Heart left ventricle (tissue), 16 donors: ENCODE measurements at regions not wholly inside any gene's neighbourhood (a gene's known extent, or its start where the extent isn't known, plus 50 kb on each side); places are given as distances from the start of the nearest gene placed in this dataset.

ENCODE experiments used
- ATAC-seq, 4 donors: fragments of 200-7000 bp; cut with Tn5 transposase; one replicate each; pipeline ENCODE4 v1.9.1; 2020 to 2022; ENCODE audit warnings: moderate library complexity in 4 of 4, mild to moderate bottlenecking in 3 of 4, moderate number of reproducible peaks in 1 of 4
- DNase-seq, 5 donors: peaks; one replicate each; pipeline ENCODE4 v3.0.0-alpha.2; 2020
- H3K27ac ChIP-seq, 12 donors: fragments of 200-600 bp; sonication (generic) in 4 of 12; one replicate each; pipeline versions ENCODE4 v1.5.0 to v1.8.0; 2016 to 2022; ENCODE audit warnings: mild to moderate bottlenecking in 2 of 12
- H3K27me3 ChIP-seq, 9 donors: fragments of 200-600 bp; sonication (generic) in 2 of 9; one replicate each; pipeline versions ENCODE4 v1.5.1 to v1.8.0; 2016 to 2022; ENCODE audit warnings: mild to moderate bottlenecking in 3 of 9
- H3K36me3 ChIP-seq, 9 donors: fragments of 200-600 bp; sonication (generic) in 2 of 9; one replicate each; pipeline versions ENCODE4 v1.5.0 to v1.8.0; 2018 to 2022; ENCODE audit warnings: mild to moderate bottlenecking in 2 of 9
- H3K4me1 ChIP-seq, 12 donors: fragments of 200-600 bp; sonication (generic) in 4 of 12; one replicate each; pipeline versions ENCODE4 v1.5.0 to v1.8.0; 2016 to 2022; ENCODE audit warnings: mild to moderate bottlenecking in 3 of 12
- H3K4me3 ChIP-seq, 12 donors: fragments of 200-600 bp; sonication (generic) in 4 of 12; one replicate each; pipeline versions ENCODE4 v1.5.0 to v1.8.0; 2017 to 2022; ENCODE audit warnings: mild to moderate bottlenecking in 9 of 12, moderate library complexity in 4 of 12
- H3K9me3 ChIP-seq, 12 donors: fragments of 200-600 bp; sonication (generic) in 4 of 12; one replicate each; pipeline versions ENCODE4 v1.5.0 to v1.8.0; 2016 to 2022; ENCODE audit warnings: mild to moderate bottlenecking in 1 of 12
- POLR2A ChIP-seq, 2 donors: fragments of 450-650 bp; IDR thresholded peaks; one replicate each; pipeline ENCODE4 v1.6.1; 2017; ENCODE audit warnings: antibody characterized with exemption in 2 of 2, mild to moderate bottlenecking in 2 of 2, moderate library complexity in 2 of 2
- WGBS, 4 donors: extraction: QIAGEN DNeasy Blood & Tissue Kit in 2 of 4; methylation state at CpG; one replicate each; pipeline versions ENCODE4 v1.1.5 to v1.1.7; 2013 to 2018; 5-methylcytosine and 5-hydroxymethylcytosine counted together
- intact Hi-C, 10 donors: fragments of 100-400 bp; cut with DNase I; formaldehyde crosslinking; loops; one replicate each; pipeline versions ENCODE4 v1.11.1 to v1.14.2; 2022
- TF ChIP-seq, protein P1 (sequence below), 12 donors: fragments of 200-600 bp; sonication (generic) in 4 of 12; IDR thresholded peaks; one replicate each; pipeline versions ENCODE4 v1.5.0 to v1.8.0; 2018 to 2022; ENCODE audit warnings: antibody characterized with exemption in 12 of 12, mild to moderate bottlenecking in 5 of 12
- donor health status: ischemic (EF 13 %, LVEDD 7.1; RV severe dilation, severe dysfunction).
- donor health status: healthy with polysubstance abuse.
- donor health status: DM: no; HTN: yes; CAD: no.
- donor health status: DM: no; HTN: no; CAD: no.
- donor health status: ischemic (EF 25% LVEDD 6.9; RV normal size, moderate dysfunction).
- donor health status: ischemic (EF 25% LVEDD 5.7; RV mildly dilated, moderate dysfunction).
- donor health status: healthy.
- donor health status: DM: yes; HTN: yes; CAD: no.
- donor health status: ischemic (EF 35%, LVEDD 5.7; RV mildly dilated, moderate dysfunction).
- donor health status: nonischemic (EF 11% LVEDD 7.7; RV severe dilation, severe dysfunction).
- donor health status: DM: yes; HTN: yes; CAD: no.
- donor health status: PGD.
- donor health status: ischemic (EF 29% LVEDD 5.4; RV normal size, mild dysfunction).
- donor health status: nonischemic (EF 23%, LVEDD 6.1; RV moderate dilation, normal function).

- Histone ChIP-seq H3K36me3 (no peaks in the 10 kb centered on the region), H3K4me3 (no peak overlapping the region), H3K27ac (no peak overlapping the region), H3K4me1 (no peaks in the 10 kb centered on the region), H3K9me3 (peaks cover 0 to 2% (median 0%) of the 10 kb centered on the region in 12 donors), H3K27me3 (no peaks in the 10 kb centered on the region)
- TF ChIP-seq, protein P1, sequence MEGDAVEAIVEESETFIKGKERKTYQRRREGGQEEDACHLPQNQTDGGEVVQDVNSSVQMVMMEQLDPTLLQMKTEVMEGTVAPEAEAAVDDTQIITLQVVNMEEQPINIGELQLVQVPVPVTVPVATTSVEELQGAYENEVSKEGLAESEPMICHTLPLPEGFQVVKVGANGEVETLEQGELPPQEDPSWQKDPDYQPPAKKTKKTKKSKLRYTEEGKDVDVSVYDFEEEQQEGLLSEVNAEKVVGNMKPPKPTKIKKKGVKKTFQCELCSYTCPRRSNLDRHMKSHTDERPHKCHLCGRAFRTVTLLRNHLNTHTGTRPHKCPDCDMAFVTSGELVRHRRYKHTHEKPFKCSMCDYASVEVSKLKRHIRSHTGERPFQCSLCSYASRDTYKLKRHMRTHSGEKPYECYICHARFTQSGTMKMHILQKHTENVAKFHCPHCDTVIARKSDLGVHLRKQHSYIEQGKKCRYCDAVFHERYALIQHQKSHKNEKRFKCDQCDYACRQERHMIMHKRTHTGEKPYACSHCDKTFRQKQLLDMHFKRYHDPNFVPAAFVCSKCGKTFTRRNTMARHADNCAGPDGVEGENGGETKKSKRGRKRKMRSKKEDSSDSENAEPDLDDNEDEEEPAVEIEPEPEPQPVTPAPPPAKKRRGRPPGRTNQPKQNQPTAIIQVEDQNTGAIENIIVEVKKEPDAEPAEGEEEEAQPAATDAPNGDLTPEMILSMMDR (IDR thresholded peaks at IDR 0.05): no peak
- no peak for TF ChIP-seq POLR2A (IDR thresholded peaks at IDR 0.05)
- 51 to 66% (median 55%) methylated on average over 1 of the region's 1 CpG for WGBS, 4 donors
- ATAC-seq (no peak), DNase-seq (no peak)
- intact Hi-C loops: no loop called here
These were observed 274.2 kb downstream of the ZIC4 start for GRCh38 chr3:147132168-147132567.

DNA sequence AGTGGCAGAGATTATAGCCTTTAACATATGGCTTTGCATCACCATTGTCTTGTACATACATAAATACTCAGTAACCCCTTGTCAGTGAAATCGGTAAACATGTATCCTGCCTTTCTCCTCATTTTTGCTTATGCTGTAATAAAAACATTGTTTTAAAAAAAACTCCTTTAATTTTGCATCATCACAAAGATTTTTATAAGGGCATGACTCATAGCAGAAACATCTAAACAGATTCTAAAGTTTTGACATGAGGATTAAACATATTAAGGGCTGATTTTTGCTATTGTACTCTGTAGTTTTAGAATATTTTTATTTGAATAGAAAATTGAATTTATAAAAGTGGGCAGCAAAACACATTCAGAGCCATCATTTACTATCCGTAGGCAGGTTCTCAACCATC is 275.9 kb downstream of the ZIC4 start:
- DNase-seq (no peak), ATAC-seq (no peak)
- no peaks in the 10 kb centered on the region for H3K4me1 ChIP-seq
- no peak overlapping the region for H3K4me3 ChIP-seq
- intact Hi-C loops: no loop called here
- 61 to 77% (median 69%) methylated on average over 2 of the region's 2 CpGs for WGBS, 4 donors
- peaks cover 0 to 2% (median 0%) of the 10 kb centered on the region in 12 donors for H3K9me3 ChIP-seq
- TF ChIP-seq, protein P1 (IDR thresholded peaks at IDR 0.05): no peak
- TF ChIP-seq POLR2A (IDR thresholded peaks at IDR 0.05): no peak
- H3K27me3 ChIP-seq: no peaks in the 10 kb centered on the region
- no peak overlapping the region for H3K27ac ChIP-seq
- no peaks in the 10 kb centered on the region for H3K36me3 ChIP-seq

DNA sequence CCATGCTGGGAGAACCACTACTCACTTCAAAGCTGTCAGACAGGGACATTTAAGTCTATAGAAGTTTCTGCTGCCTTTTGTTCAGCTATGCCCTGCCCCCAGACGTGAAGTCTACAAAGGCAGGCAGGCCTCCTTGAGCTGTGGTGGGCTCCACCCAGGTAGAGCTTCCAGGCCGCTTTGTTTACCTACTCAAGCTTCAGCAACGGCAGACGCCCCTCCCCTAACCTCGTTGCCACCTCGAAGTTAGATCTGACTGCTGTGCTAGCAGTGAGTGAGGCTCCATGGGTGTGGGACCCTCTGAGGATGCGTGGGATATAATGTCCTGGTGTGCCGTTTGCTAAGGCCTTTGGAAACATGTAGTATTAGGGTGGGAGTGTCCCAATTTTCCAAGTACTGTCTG is 276.7 kb downstream of the ZIC4 start:
- Histone ChIP-seq H3K4me3 (no peak overlapping the region), H3K4me1 (no peaks in the 10 kb centered on the region), H3K27ac (no peak overlapping the region), H3K27me3 (no peaks in the 10 kb centered on the region), H3K9me3 (peaks cover 0 to 2% (median 0%) of the 10 kb centered on the region in 12 donors), H3K36me3 (no peaks in the 10 kb centered on the region)
- no peak for ATAC-seq
- intact Hi-C loops: loop anchor here in 1 of 10 donors (10.0 kb wide), 1 partner anchor 945 kb away; no protein-coding TSS in a partner anchor
- WGBS, 4 donors: 84 to 88% (median 85%) methylated on average over 8 of the region's 8 CpGs
- TF ChIP-seq, protein P1 (IDR thresholded peaks at IDR 0.05): no peak
- no peak for TF ChIP-seq POLR2A (IDR thresholded peaks at IDR 0.05)
- DNase-seq: no peak

DNA sequence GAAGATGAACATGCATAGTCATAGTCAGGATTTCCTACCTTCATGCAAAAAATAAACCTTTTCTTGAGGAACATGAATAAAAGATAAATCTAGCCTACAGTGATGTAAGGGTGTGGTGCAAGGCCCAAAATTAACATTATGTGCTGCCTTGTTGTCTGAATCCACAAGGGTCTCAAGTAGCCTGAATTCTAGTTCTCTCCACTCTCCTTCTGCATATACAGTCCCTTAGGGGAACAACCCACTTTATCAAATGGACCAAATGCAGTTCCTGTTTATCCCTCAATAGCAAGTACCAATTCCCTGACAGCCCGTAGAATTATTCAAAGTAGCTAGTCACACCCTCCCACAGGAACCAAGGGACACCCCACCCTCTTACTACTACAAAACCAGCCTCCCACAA is 284.0 kb downstream of the ZIC4 start:
- 40 to 64% (median 55%) methylated on average over 1 of the region's 1 CpG for WGBS, 4 donors
- Histone ChIP-seq H3K27ac (no peak overlapping the region), H3K9me3 (no peaks in the 10 kb centered on the region), H3K27me3 (no peaks in the 10 kb centered on the region), H3K36me3 (no peaks in the 10 kb centered on the region), H3K4me3 (no peak overlapping the region), H3K4me1 (no peaks in the 10 kb centered on the region)
- DNase-seq (no peak), ATAC-seq (no peak)
- intact Hi-C loops: loop anchor here in 1 of 10 donors (10.0 kb wide), 1 partner anchor 952 kb away; no protein-coding TSS in a partner anchor
- TF ChIP-seq POLR2A (IDR thresholded peaks at IDR 0.05): no peak
- TF ChIP-seq, protein P1 (IDR thresholded peaks at IDR 0.05): no peak
